Mammary epithelial cell (primary cell): ENCODE measurements at regions not wholly inside any gene's neighbourhood (a gene's known extent, or its start where the extent isn't known, plus 50 kb on each side); places are given as distances from the start of the nearest gene placed in this dataset.

Experiments
- EZH2 ChIP-seq: IDR thresholded peaks from 2 replicates; pipeline ENCODE4 v1.6.1; 2012; ENCODE audit warnings: low read length, inconsistent platforms, borderline replicate concordance
- TF ChIP-seq, protein P1 (sequence below), 2 donors: IDR thresholded peaks in 1 of 2; conservative IDR thresholded peaks in 1 of 2; 2 replicates each; pipeline ENCODE4 v1.5.1; 2011 to 2012; ENCODE audit warnings: inconsistent platforms in 2 of 2, low read length in 2 of 2, mild to moderate bottlenecking in 2 of 2, control low read depth in 1 of 2, low read depth in 1 of 2; ENCODE audit not compliant: insufficient read depth in 1 of 2; ENCODE audit errors: extremely low read depth in 1 of 2

DNA sequence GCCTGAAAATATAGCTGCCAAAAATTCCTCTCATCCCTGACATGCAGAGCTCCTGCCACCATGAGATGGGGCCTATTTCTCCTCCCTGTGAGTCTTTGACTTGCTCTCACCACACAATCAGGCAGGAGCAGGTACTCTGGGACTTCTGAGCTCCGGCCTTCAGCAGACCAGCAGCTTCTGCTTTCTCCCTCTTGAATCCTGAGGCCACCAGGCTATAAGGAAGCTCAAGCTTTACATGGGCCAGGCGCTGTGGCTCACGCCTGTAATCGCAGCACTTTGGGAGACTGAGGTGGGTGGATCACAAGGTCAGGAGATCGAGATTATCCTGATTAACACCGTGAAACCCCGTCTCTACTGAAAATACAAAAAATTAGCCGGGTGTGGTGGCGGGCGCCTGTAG lies 238.7 kb upstream of the RREB1 start:
- TF ChIP-seq, protein P1, sequence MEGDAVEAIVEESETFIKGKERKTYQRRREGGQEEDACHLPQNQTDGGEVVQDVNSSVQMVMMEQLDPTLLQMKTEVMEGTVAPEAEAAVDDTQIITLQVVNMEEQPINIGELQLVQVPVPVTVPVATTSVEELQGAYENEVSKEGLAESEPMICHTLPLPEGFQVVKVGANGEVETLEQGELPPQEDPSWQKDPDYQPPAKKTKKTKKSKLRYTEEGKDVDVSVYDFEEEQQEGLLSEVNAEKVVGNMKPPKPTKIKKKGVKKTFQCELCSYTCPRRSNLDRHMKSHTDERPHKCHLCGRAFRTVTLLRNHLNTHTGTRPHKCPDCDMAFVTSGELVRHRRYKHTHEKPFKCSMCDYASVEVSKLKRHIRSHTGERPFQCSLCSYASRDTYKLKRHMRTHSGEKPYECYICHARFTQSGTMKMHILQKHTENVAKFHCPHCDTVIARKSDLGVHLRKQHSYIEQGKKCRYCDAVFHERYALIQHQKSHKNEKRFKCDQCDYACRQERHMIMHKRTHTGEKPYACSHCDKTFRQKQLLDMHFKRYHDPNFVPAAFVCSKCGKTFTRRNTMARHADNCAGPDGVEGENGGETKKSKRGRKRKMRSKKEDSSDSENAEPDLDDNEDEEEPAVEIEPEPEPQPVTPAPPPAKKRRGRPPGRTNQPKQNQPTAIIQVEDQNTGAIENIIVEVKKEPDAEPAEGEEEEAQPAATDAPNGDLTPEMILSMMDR (conservative IDR thresholded peaks at IDR 0.05 in 1 of 2, IDR thresholded peaks at IDR 0.05 in 1 of 2; ENCODE audit: extremely low read depth in 1 of 2, insufficient read depth in 1 of 2, low read depth in 1 of 2, low read length in 2 of 2) = no peak
- TF ChIP-seq EZH2 = no peak
